MM.1S (cell line): ENCODE measurements at regions not wholly inside any gene's neighbourhood (a gene's known extent, or its start where the extent isn't known, plus 50 kb on each side); places are given as distances from the start of the nearest gene placed in this dataset.

ENCODE experiments used
- DNase-seq: peaks from one replicate; pipeline ENCODE4 v3.0.0-alpha.2; 2015
- H2AFZ ChIP-seq: fragments of 300-600 bp; sonication (generic); 2 replicates; pipeline ENCODE4 v1.6.0; 2016; ENCODE audit warnings: antibody characterized with exemption, low read length
- H3F3A ChIP-seq: fragments of 300-600 bp; sonication (generic); 2 replicates; pipeline ENCODE4 v1.6.1; 2016; ENCODE audit warnings: mild to moderate bottlenecking, antibody characterized with exemption, low read length, moderate library complexity, mixed read lengths; ENCODE audit not compliant: insufficient read depth
- H3K27ac ChIP-seq: fragments of 300-600 bp; sonication (generic); 2 replicates; pipeline ENCODE4 v1.5.1; 2016; ENCODE audit warnings: mild to moderate bottlenecking, low read length
- H3K27me3 ChIP-seq: fragments of 300-600 bp; sonication (generic); replicated peaks from 2 replicates; pipeline ENCODE4 v1.6.0; 2016; ENCODE audit warnings: low read length; ENCODE audit not compliant: insufficient read depth
- H3K36me3 ChIP-seq: fragments of 300-600 bp; sonication (generic); replicated peaks from 2 replicates; pipeline ENCODE4 v1.6.1; 2016; ENCODE audit warnings: mild to moderate bottlenecking, low read length, mixed read lengths; ENCODE audit not compliant: insufficient read depth
- H3K4me1 ChIP-seq: fragments of 300-600 bp; sonication (generic); 2 replicates; pipeline ENCODE4 v1.6.1; 2016; ENCODE audit warnings: low read length, mixed read lengths
- H3K4me2 ChIP-seq: fragments of 300-600 bp; sonication (generic); 2 replicates; pipeline ENCODE4 v1.6.0; 2016; ENCODE audit warnings: low read depth, low read length
- H3K4me3 ChIP-seq: fragments of 300-600 bp; sonication (generic); 2 replicates; pipeline ENCODE4 v1.5.1; 2016; ENCODE audit warnings: low read length, mixed read lengths
- H3K79me2 ChIP-seq: fragments of 300-600 bp; sonication (generic); 2 replicates; pipeline ENCODE4 v1.6.1; 2016; ENCODE audit warnings: mixed run types, low read length, mixed read lengths
- H3K9ac ChIP-seq: fragments of 300-600 bp; sonication (generic); 2 replicates; pipeline ENCODE4 v1.6.1; 2016; ENCODE audit warnings: low read length, mixed read lengths
- H3K9me2 ChIP-seq: fragments of 300-600 bp; sonication (generic); replicated peaks from 2 replicates; pipeline ENCODE4 v1.6.1; 2016; ENCODE audit warnings: mild to moderate bottlenecking, low read length, mixed read lengths; ENCODE audit not compliant: insufficient read depth
- H3K9me3 ChIP-seq: fragments of 300-600 bp; sonication (generic); replicated peaks from 2 replicates; pipeline ENCODE4 v1.6.1; 2016; ENCODE audit warnings: mild to moderate bottlenecking, low read length, mixed read lengths; ENCODE audit not compliant: insufficient read depth
- H4K20me1 ChIP-seq: fragments of 300-600 bp; sonication (generic); 2 replicates; pipeline ENCODE4 v1.6.1; 2016; ENCODE audit warnings: mild to moderate bottlenecking, low read length, moderate library complexity, mixed read lengths; ENCODE audit not compliant: insufficient read depth
- EZH2 ChIP-seq: fragments of 300-600 bp; sonication (generic); optimal IDR thresholded peaks from 2 replicates; pipeline ENCODE3; 2017; ENCODE audit warnings: low read depth, mild to moderate bottlenecking, antibody characterized with exemption, low read length, mixed read lengths
- EZH2phosphoT487 ChIP-seq: fragments of 300-600 bp; sonication (generic); IDR thresholded peaks from 2 replicates; pipeline ENCODE4 v1.6.1; 2018; ENCODE audit warnings: antibody characterized with exemption, low read length
- TF ChIP-seq, protein P1 (sequence below): fragments of 300-600 bp; sonication (generic); IDR thresholded peaks from 2 replicates; pipeline ENCODE4 v1.5.1; 2016; ENCODE audit warnings: antibody characterized with exemption, low read length, mixed read lengths

GRCh38 chr17:6233339-6233738 lies 163.2 kb downstream of the WSCD1 start:
- no peak overlapping the region for H3K4me3 ChIP-seq
- TF ChIP-seq EZH2 (no peak), EZH2phosphoT487 (no peak)
- TF ChIP-seq, protein P1, sequence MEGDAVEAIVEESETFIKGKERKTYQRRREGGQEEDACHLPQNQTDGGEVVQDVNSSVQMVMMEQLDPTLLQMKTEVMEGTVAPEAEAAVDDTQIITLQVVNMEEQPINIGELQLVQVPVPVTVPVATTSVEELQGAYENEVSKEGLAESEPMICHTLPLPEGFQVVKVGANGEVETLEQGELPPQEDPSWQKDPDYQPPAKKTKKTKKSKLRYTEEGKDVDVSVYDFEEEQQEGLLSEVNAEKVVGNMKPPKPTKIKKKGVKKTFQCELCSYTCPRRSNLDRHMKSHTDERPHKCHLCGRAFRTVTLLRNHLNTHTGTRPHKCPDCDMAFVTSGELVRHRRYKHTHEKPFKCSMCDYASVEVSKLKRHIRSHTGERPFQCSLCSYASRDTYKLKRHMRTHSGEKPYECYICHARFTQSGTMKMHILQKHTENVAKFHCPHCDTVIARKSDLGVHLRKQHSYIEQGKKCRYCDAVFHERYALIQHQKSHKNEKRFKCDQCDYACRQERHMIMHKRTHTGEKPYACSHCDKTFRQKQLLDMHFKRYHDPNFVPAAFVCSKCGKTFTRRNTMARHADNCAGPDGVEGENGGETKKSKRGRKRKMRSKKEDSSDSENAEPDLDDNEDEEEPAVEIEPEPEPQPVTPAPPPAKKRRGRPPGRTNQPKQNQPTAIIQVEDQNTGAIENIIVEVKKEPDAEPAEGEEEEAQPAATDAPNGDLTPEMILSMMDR, result no peak
- no peak overlapping the region for H3K9ac ChIP-seq
- no peak overlapping the region for H3K4me2 ChIP-seq
- H4K20me1 ChIP-seq, result no peaks in the 10 kb centered on the region
- H3K27me3 ChIP-seq, result no peaks in the 10 kb centered on the region
- no peaks in the 10 kb centered on the region for H3K9me2 ChIP-seq
- H3K9me3 ChIP-seq, result no peaks in the 10 kb centered on the region
- H3F3A ChIP-seq, result no peaks in the 10 kb centered on the region; the same call in 1 of the 2 replicates
- no peaks in the 10 kb centered on the region for H3K4me1 ChIP-seq
- H3K27ac ChIP-seq, result no peak overlapping the region
- H3K36me3 ChIP-seq, result no peaks in the 10 kb centered on the region
- no peaks in the 10 kb centered on the region for H3K79me2 ChIP-seq
- no peak for DNase-seq
- no peak overlapping the region for H2AFZ ChIP-seq

DNA sequence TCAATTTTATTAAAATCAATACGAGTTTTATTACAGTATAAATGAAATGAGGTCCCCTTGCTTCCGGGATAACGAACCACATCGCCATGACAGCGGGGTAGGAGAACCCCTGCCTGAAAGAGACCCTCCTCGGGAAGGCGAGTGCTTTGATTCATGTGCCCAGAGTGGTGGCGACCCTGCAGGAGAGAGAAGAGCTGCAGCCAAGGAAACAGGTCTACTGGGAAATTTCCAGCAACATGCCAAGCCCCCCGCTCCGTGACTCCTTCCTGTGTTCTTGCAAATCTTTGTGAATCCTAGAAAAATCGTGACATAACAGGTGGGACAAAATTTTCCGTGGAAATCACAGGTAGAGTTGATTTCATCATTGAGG lies 162.5 kb downstream of the WSCD1 start:
- Histone ChIP-seq H3K4me3 (no peak overlapping the region), H3K9ac (no peak overlapping the region), H3K9me2 (no peaks in the 10 kb centered on the region), H3K79me2 (no peaks in the 10 kb centered on the region), H2AFZ (no peak overlapping the region), H3K27me3 (no peaks in the 10 kb centered on the region), H3K4me1 (no peaks in the 10 kb centered on the region), H3K27ac (no peak overlapping the region), H4K20me1 (no peaks in the 10 kb centered on the region), H3K4me2 (no peak overlapping the region), H3K9me3 (no peaks in the 10 kb centered on the region), H3K36me3 (no peaks in the 10 kb centered on the region), H3F3A (no peaks in the 10 kb centered on the region)
- no peak for DNase-seq
- TF ChIP-seq EZH2 (no peak), EZH2phosphoT487 (no peak)
- TF ChIP-seq, protein P1, result no peak

DNA sequence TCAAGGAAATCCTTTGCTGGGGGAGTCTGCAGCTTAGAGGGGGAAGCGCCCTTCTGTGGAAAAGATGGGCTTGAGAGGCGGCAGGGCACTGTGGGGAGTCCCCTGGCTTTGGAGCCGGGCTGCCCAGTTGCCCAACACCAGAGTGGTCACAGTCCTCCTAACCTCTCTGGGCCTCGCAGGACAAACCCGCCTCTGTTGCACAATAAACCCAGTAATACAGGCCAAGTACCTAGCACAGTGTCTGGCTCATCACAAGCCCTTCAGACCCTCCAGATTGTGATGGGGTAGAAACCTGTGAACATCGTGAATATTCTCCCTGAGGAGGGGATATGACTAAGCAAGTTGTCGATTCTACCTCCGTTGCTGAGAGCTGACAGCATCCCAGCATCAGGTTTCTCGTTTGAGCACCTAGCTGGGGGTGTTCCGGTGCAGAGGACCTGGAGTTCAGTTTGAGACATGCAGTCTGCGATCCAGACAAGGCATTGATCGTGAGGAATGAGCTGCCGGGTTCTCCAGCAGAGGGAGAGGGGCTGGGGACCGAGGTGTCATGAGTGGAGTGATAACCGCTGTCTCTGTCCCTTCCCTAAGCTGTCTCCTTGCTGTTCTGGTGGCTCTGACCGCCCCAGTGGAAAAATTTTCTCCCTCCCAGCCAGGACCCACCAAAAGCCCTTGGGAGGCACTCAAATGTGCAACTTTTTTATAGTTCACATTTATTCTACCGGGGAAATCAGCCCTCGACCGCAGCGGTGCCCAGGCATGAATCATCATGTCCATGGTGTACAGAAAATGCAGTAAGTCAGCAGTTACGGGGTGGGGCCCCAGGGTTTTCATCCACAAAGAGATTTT lies 161.9 kb downstream of the WSCD1 start:
- Histone ChIP-seq H3K9ac (no peak overlapping the region), H2AFZ (no peak overlapping the region)
- no peak for DNase-seq

More for the DNA sequence above, 161.9 kb downstream of the WSCD1 start:
- Histone ChIP-seq H3K4me1 (no peaks in the 10 kb centered on the region), H3K9me3 (no peaks in the 10 kb centered on the region), H3F3A (no peaks in the 10 kb centered on the region), H4K20me1 (no peaks in the 10 kb centered on the region), H3K4me2 (no peak overlapping the region), H3K4me3 (no peak overlapping the region), H3K9me2 (no peaks in the 10 kb centered on the region), H3K79me2 (no peaks in the 10 kb centered on the region), H3K27ac (no peak overlapping the region), H3K36me3 (no peaks in the 10 kb centered on the region), H3K27me3 (no peaks in the 10 kb centered on the region)
- TF ChIP-seq EZH2 (no peak), EZH2phosphoT487 (no peak)
- TF ChIP-seq, protein P1, result no peak
